ENCODE measurements at regions not wholly inside any gene's neighbourhood (a gene's known extent, or its start where the extent isn't known, plus 50 kb on each side); places are given as distances from the start of the nearest gene placed in this dataset.
"Not testable (repeated sequence)": the region's sequence is repeated elsewhere in the genome, so short reads cannot be mapped to it uniquely, and the experiment has no call there.

DNA sequence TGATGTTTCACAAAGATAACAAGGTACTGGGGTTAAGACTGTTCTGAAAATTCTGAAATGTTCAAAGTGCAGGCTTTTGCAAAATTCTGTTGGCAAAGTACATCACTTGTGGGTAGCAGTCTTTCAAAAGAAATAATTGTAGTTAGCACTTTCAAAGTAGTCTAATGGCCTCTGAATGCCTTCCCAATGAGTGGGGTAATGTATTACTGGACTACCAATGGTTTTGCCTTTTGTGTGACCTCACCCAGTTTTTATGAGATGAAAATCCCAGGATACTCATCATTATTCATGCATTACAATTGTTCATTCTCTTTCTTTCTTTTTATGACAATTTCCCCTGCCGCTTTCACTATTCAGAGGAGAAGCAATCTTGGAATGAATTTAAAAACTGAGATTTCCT lies 686.1 kb downstream of the GLUD2 start:
- Histone ChIP-seq H3K4me1 (ENCODE audit: insufficient read depth) (no peaks in the 10 kb centered on the region), H3K27me3 (no peaks in the 10 kb centered on the region), H3K9me2 (replicated peaks; ENCODE audit: insufficient read depth) (no peaks in the 10 kb centered on the region), H3K36me3 (replicated peaks; ENCODE audit: insufficient read depth, low read depth) (no peaks in the 10 kb centered on the region), H4K20me1 (ENCODE audit: insufficient read depth, poor library complexity, severe bottlenecking) (no peaks in the 10 kb centered on the region), H3K27ac (no peak overlapping the region), H3K9me3 (ENCODE audit: low read depth) (no peaks in the 10 kb centered on the region), H3K79me2 (no peaks in the 10 kb centered on the region), H3K4me2 (no peak overlapping the region), H3K4me3 (no peak overlapping the region), H2AFZ (no peak overlapping the region)
- DNase-seq (ENCODE audit: low spot score), result no peak
- WGBS (ENCODE audit: low lambda C conversion rate, missing lambda C conversion rate), result 91% methylated on average over 1 of the region's 1 CpG
- TF ChIP-seq EZH2 (IDR thresholded peaks at IDR 0.05; ENCODE audit: borderline replicate concordance) (no peak), EZH2phosphoT487 (IDR thresholded peaks at IDR 0.05; ENCODE audit: low read depth, severe bottlenecking, unreplicated experiment) (no peak)
- TF ChIP-seq, protein P1, sequence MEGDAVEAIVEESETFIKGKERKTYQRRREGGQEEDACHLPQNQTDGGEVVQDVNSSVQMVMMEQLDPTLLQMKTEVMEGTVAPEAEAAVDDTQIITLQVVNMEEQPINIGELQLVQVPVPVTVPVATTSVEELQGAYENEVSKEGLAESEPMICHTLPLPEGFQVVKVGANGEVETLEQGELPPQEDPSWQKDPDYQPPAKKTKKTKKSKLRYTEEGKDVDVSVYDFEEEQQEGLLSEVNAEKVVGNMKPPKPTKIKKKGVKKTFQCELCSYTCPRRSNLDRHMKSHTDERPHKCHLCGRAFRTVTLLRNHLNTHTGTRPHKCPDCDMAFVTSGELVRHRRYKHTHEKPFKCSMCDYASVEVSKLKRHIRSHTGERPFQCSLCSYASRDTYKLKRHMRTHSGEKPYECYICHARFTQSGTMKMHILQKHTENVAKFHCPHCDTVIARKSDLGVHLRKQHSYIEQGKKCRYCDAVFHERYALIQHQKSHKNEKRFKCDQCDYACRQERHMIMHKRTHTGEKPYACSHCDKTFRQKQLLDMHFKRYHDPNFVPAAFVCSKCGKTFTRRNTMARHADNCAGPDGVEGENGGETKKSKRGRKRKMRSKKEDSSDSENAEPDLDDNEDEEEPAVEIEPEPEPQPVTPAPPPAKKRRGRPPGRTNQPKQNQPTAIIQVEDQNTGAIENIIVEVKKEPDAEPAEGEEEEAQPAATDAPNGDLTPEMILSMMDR (IDR thresholded peaks at IDR 0.05; ENCODE audit: poor library complexity), result no peak

DNA sequence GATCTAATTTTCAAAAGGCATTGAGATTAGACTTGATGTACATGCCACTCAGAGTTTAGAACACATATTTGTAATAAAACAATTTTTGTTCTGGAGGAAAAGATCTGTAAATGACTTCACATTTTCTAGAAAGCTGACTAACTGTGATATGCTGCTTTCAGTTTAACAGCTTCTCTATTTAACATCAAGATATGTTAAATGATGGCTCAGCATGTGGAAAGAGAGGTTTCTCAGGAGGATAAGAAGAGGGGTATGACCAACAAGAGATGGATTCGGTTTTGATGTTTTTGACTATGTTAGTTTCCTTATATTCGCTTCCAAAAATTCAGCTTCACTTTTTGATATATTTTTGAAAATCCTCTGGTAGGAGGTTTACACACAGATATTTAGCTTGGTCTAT lies 698.7 kb downstream of the GLUD2 start:
- Histone ChIP-seq H3K79me2 (no peaks in the 10 kb centered on the region), H2AFZ (no peak overlapping the region), H3K4me3 (no peak overlapping the region), H3K27ac (no peak overlapping the region), H3K36me3 (replicated peaks; ENCODE audit: insufficient read depth, low read depth) (no peaks in the 10 kb centered on the region), H3K4me2 (no peak overlapping the region), H4K20me1 (ENCODE audit: insufficient read depth, poor library complexity, severe bottlenecking) (no peaks in the 10 kb centered on the region), H3K27me3 (no peaks in the 10 kb centered on the region), H3K4me1 (ENCODE audit: insufficient read depth) (no peaks in the 10 kb centered on the region), H3K9me2 (replicated peaks; ENCODE audit: insufficient read depth) (no peaks in the 10 kb centered on the region), H3K9me3 (ENCODE audit: low read depth) (no peaks in the 10 kb centered on the region)
- DNase-seq (ENCODE audit: low spot score), result no peak
- TF ChIP-seq, protein P1 (IDR thresholded peaks at IDR 0.05; ENCODE audit: poor library complexity), result no peak
- TF ChIP-seq EZH2phosphoT487 (IDR thresholded peaks at IDR 0.05; ENCODE audit: low read depth, severe bottlenecking, unreplicated experiment), result no peak
- no peak for TF ChIP-seq EZH2 (IDR thresholded peaks at IDR 0.05; ENCODE audit: borderline replicate concordance)
- 84% methylated on average over 2 of the region's 2 CpGs for WGBS (ENCODE audit: low lambda C conversion rate, missing lambda C conversion rate)

DNA sequence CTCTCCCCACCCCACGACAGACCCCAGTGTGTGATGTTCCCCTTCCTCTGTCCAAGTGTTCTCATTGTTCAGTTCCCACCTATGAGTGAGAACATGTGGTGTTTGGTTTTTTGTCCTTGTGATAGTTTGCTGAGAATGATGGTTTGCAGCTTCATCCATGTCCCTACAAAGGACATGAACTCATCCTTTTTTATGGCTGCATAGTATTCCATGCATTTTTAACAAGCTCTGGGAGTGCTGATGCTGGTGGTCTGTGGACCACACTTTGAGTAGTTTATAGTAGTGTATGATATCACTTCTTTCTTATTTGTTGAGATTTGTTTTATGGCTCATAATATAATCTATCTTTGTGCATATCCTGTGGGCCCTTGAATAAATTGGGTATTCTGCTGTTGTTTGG lies 706.2 kb downstream of the GLUD2 start:
- not testable (repeated sequence) for H3K9me2 ChIP-seq (replicated peaks; ENCODE audit: insufficient read depth); H3K9me3 ChIP-seq (ENCODE audit: low read depth); H3K27me3 ChIP-seq; H3K4me3 ChIP-seq; DNase-seq (ENCODE audit: low spot score); H3K79me2 ChIP-seq; H3K36me3 ChIP-seq (replicated peaks; ENCODE audit: insufficient read depth, low read depth); H3K4me2 ChIP-seq; H3K27ac ChIP-seq; H3K4me1 ChIP-seq (ENCODE audit: insufficient read depth); H2AFZ ChIP-seq; H4K20me1 ChIP-seq (ENCODE audit: insufficient read depth, poor library complexity, severe bottlenecking)
- 56% methylated on average over 1 of the region's 1 CpG for WGBS (ENCODE audit: low lambda C conversion rate, missing lambda C conversion rate)

DNA sequence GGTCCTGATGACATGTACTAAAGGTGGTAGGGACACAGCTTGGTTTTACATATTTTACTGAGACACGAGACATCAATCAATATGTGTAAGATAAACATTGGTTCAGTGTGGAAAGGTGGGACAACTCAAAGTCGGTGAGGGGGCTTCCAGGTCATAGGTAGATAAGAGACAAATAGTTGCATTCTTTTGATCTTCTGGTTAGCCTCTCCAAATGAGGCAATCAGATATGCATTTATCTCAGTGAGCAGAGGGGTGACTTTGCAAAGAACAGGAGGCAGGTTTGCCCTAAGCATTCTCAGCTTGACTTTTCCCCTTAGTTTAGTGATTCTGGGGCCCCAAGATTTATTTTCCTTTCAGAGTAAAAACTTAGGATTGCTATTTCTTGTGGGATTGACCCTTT lies 706.9 kb downstream of the GLUD2 start:
- Histone ChIP-seq H4K20me1 (ENCODE audit: insufficient read depth, poor library complexity, severe bottlenecking) (no peaks in the 10 kb centered on the region), H3K9me2 (replicated peaks; ENCODE audit: insufficient read depth) (no peaks in the 10 kb centered on the region), H3K4me2 (no peak overlapping the region), H3K27me3 (no peaks in the 10 kb centered on the region), H3K4me1 (ENCODE audit: insufficient read depth) (no peaks in the 10 kb centered on the region), H3K27ac (no peak overlapping the region), H3K4me3 (no peak overlapping the region), H3K36me3 (replicated peaks; ENCODE audit: insufficient read depth, low read depth) (no peaks in the 10 kb centered on the region), H2AFZ (no peak overlapping the region), H3K9me3 (ENCODE audit: low read depth) (peaks cover 5% of the 10 kb centered on the region), H3K79me2 (no peaks in the 10 kb centered on the region)
- TF ChIP-seq EZH2 (IDR thresholded peaks at IDR 0.05; ENCODE audit: borderline replicate concordance), result no peak
- TF ChIP-seq, protein P1 (IDR thresholded peaks at IDR 0.05; ENCODE audit: poor library complexity), result no peak
- no peak for TF ChIP-seq EZH2phosphoT487 (IDR thresholded peaks at IDR 0.05; ENCODE audit: low read depth, severe bottlenecking, unreplicated experiment)
- WGBS (ENCODE audit: low lambda C conversion rate, missing lambda C conversion rate), result 38% methylated on average over 2 of the region's 2 CpGs
- DNase-seq (ENCODE audit: low spot score), result no peak

Data from hepatocyte (in vitro differentiated cells).